ENCODE measurements at regions not wholly inside any gene's neighbourhood (a gene's known extent, or its start where the extent isn't known, plus 50 kb on each side); places are given as distances from the start of the nearest gene placed in this dataset.

- H3K36me3 ChIP-seq (ENCODE audit: control insufficient read depth in 2 of 3, insufficient read depth in 3 of 3, low read length in 3 of 3) = no peaks in the 10 kb centered on the region
- no peak for TF ChIP-seq CTCF (IDR thresholded peaks at IDR 0.05; ENCODE audit: borderline replicate concordance, extremely low read depth, insufficient read depth)
- H3K27me3 ChIP-seq (ENCODE audit: control insufficient read depth, insufficient read depth, low read length) = no peaks in the 10 kb centered on the region
- H3K9me3 ChIP-seq (ENCODE audit: control insufficient read depth in 2 of 3, insufficient read depth in 1 of 3, low read length in 3 of 3) = no peaks in the 10 kb centered on the region
- intact Hi-C loops (cut with DNase I) = no loop called here
- no peak overlapping the region for H3K4me3 ChIP-seq (ENCODE audit: low read length in 3 of 3)
- no peaks in the 10 kb centered on the region for H3K4me1 ChIP-seq (ENCODE audit: control insufficient read depth in 2 of 3, insufficient read depth in 2 of 3, low read depth in 1 of 3, low read length in 3 of 3)
- FAIRE-seq (peak; percentile 51), DNase-seq (peak in 1 of 5 donors; percentile 24)
- H3K27ac ChIP-seq (ENCODE audit: low read depth in 2 of 2, low read length in 2 of 2) = no peak overlapping the region
- no peak overlapping the region for H3K9ac ChIP-seq (ENCODE audit: low read length in 3 of 3)
These were observed 280.7 kb upstream of the HNRNPA3 start for GRCh38 chr2:176931588-176932563.

- FAIRE-seq (no peak), DNase-seq (no peak)
- no peak for TF ChIP-seq CTCF (IDR thresholded peaks at IDR 0.05; ENCODE audit: borderline replicate concordance, extremely low read depth, insufficient read depth)
- Histone ChIP-seq H3K36me3 (ENCODE audit: control insufficient read depth in 2 of 3, insufficient read depth in 3 of 3, low read length in 3 of 3) (no peaks in the 10 kb centered on the region), H3K9ac (ENCODE audit: low read length in 3 of 3) (no peak overlapping the region), H3K9me3 (ENCODE audit: control insufficient read depth in 2 of 3, insufficient read depth in 1 of 3, low read length in 3 of 3) (no peaks in the 10 kb centered on the region), H3K27me3 (ENCODE audit: control insufficient read depth, insufficient read depth, low read length) (no peaks in the 10 kb centered on the region), H3K4me3 (ENCODE audit: low read length in 3 of 3) (no peak overlapping the region), H3K4me1 (ENCODE audit: control insufficient read depth in 2 of 3, insufficient read depth in 2 of 3, low read depth in 1 of 3, low read length in 3 of 3) (no peaks in the 10 kb centered on the region), H3K27ac (ENCODE audit: low read depth in 2 of 2, low read length in 2 of 2) (no peak overlapping the region)
- intact Hi-C loops (cut with DNase I) = no loop called here
These were observed 278.5 kb upstream of the HNRNPA3 start for GRCh38 chr2:176934131-176934530.

GRCh38 chr2:176934869-176935415, 277.7 kb upstream of the HNRNPA3 start:
- DNase-seq (peak in 2 of 5 donors; percentile 18 to 77), FAIRE-seq (no peak)
- Histone ChIP-seq H3K27me3 (ENCODE audit: control insufficient read depth, insufficient read depth, low read length) (no peaks in the 10 kb centered on the region), H3K9ac (ENCODE audit: low read length in 3 of 3) (no peak overlapping the region), H3K36me3 (ENCODE audit: control insufficient read depth in 2 of 3, insufficient read depth in 3 of 3, low read length in 3 of 3) (no peaks in the 10 kb centered on the region), H3K4me1 (ENCODE audit: control insufficient read depth in 2 of 3, insufficient read depth in 2 of 3, low read depth in 1 of 3, low read length in 3 of 3) (no peaks in the 10 kb centered on the region), H3K27ac (ENCODE audit: low read depth in 2 of 2, low read length in 2 of 2) (no peak overlapping the region), H3K4me3 (ENCODE audit: low read length in 3 of 3) (no peak overlapping the region), H3K9me3 (ENCODE audit: control insufficient read depth in 2 of 3, insufficient read depth in 1 of 3, low read length in 3 of 3) (no peaks in the 10 kb centered on the region)
- TF ChIP-seq CTCF (IDR thresholded peaks at IDR 0.05; ENCODE audit: borderline replicate concordance, extremely low read depth, insufficient read depth) = no peak
- intact Hi-C loops (cut with DNase I) = no loop called here
